ENCODE measurements at regions not wholly inside any gene's neighbourhood (a gene's known extent, or its start where the extent isn't known, plus 50 kb on each side); places are given as distances from the start of the nearest gene placed in this dataset.

GRCh38 chr4:163939597-163939996 lies 445.1 kb downstream of the TMA16 start:
- H3K4me3 Mint-ChIP-seq = no peak overlapping the region
- DNase-seq (ENCODE audit: extremely low spot score, unreplicated experiment) = no peak
- H3K9me3 Mint-ChIP-seq = no peaks in the 10 kb centered on the region
- no peak overlapping the region for H3K27ac Mint-ChIP-seq
- no peaks in the 10 kb centered on the region for H3K27me3 Mint-ChIP-seq
- H3K36me3 Mint-ChIP-seq = no peaks in the 10 kb centered on the region
- no peaks in the 10 kb centered on the region for H3K4me1 Mint-ChIP-seq (ENCODE audit: unreplicated experiment)
- TF ChIP-seq CTCF (conservative IDR thresholded peaks at IDR 0.05) = no peak

GRCh38 chr4:163941221-163941905 lies 446.9 kb downstream of the TMA16 start:
- DNase-seq (ENCODE audit: extremely low spot score, unreplicated experiment) = no peak
- no peaks in the 10 kb centered on the region for H3K36me3 Mint-ChIP-seq
- no peak for TF ChIP-seq CTCF (conservative IDR thresholded peaks at IDR 0.05)
- H3K27ac Mint-ChIP-seq = no peak overlapping the region
- H3K9me3 Mint-ChIP-seq = no peaks in the 10 kb centered on the region
- no peak overlapping the region for H3K4me3 Mint-ChIP-seq
- H3K4me1 Mint-ChIP-seq (ENCODE audit: unreplicated experiment) = no peaks in the 10 kb centered on the region
- no peaks in the 10 kb centered on the region for H3K27me3 Mint-ChIP-seq

- H3K36me3 Mint-ChIP-seq = no peaks in the 10 kb centered on the region
- TF ChIP-seq CTCF (conservative IDR thresholded peaks at IDR 0.05) = no peak
- DNase-seq (ENCODE audit: extremely low spot score, unreplicated experiment) = no peak
- no peaks in the 10 kb centered on the region for H3K9me3 Mint-ChIP-seq
- no peaks in the 10 kb centered on the region for H3K27me3 Mint-ChIP-seq
- H3K27ac Mint-ChIP-seq = no peak overlapping the region
- no peaks in the 10 kb centered on the region for H3K4me1 Mint-ChIP-seq (ENCODE audit: unreplicated experiment)
- no peak overlapping the region for H3K4me3 Mint-ChIP-seq
Measured at GRCh38 chr4:163948920-163949455, 454.5 kb downstream of the TMA16 start.

- Mint-ChIP-seq H3K36me3 (no peaks in the 10 kb centered on the region), H3K9me3 (no peaks in the 10 kb centered on the region), H3K27ac (no peak overlapping the region), H3K27me3 (no peaks in the 10 kb centered on the region), H3K4me1 (ENCODE audit: unreplicated experiment) (no peaks in the 10 kb centered on the region), H3K4me3 (no peak overlapping the region)
- TF ChIP-seq CTCF (conservative IDR thresholded peaks at IDR 0.05) = no peak
- no peak for DNase-seq (ENCODE audit: extremely low spot score, unreplicated experiment)
Measured at GRCh38 chr4:163949976-163950601, 455.6 kb downstream of the TMA16 start.

- Mint-ChIP-seq H3K27me3 (no peaks in the 10 kb centered on the region), H3K27ac (no peak overlapping the region), H3K4me1 (ENCODE audit: unreplicated experiment) (no peaks in the 10 kb centered on the region), H3K4me3 (no peak overlapping the region), H3K9me3 (no peaks in the 10 kb centered on the region), H3K36me3 (no peaks in the 10 kb centered on the region)
- no peak for TF ChIP-seq CTCF (conservative IDR thresholded peaks at IDR 0.05)
- no peak for DNase-seq (ENCODE audit: extremely low spot score, unreplicated experiment)
Measured at GRCh38 chr4:163955288-163955687, 460.8 kb downstream of the TMA16 start.

All from type B pancreatic cell (in vitro differentiated cells).